CD4-positive, alpha-beta T cell treated with Interleukin-12 subunit alpha and Interleukin-12 subunit beta, for 1 hour (primary cell): ENCODE measurements at regions not wholly inside any gene's neighbourhood (a gene's known extent, or its start where the extent isn't known, plus 50 kb on each side); places are given as distances from the start of the nearest gene placed in this dataset.
"Not testable (repeated sequence)": the region's sequence is repeated elsewhere in the genome, so short reads cannot be mapped to it uniquely, and the experiment has no call there.

Source experiments
- DNase-seq: peaks from one replicate; pipeline ENCODE4 v3.0.0-alpha.2; 2020

DNA sequence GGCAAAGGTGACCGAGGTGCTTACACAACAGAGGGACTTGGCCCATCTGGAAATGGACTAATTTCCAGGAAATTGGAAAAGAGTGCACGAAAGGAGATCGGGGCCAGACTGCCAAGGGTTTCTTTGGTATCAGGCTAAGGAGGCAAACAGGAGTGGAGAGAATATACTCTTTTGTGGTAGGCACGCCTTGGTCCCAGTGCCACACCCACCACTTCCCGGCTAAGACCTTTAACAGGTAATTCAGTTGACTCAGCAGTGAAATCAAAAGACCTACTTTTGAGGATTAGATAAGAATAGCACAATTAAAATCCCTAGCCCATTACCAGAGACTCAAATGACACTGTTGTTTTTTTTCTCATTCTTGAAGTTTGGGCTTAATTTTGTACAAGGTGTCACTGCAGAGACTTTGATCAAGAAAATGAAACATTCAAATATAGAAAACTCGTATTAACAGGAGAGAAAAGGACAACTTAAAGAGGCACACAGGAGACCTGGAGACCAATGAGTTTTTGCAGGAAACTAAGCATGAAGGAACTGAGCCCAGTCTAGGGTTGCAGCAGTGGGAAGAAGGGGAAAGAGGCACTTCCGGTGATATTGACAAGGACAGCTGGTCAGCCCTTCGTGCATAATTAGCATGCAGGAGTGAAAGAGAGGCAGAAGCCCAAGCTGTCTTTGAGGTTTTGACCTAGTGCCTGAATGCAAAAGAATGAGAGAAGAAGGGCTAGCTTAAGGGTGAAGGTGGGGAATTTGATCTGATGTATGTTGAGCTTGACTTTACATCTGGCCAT, 265.5 kb upstream of the CCL2 start:
- no peak for DNase-seq

DNA sequence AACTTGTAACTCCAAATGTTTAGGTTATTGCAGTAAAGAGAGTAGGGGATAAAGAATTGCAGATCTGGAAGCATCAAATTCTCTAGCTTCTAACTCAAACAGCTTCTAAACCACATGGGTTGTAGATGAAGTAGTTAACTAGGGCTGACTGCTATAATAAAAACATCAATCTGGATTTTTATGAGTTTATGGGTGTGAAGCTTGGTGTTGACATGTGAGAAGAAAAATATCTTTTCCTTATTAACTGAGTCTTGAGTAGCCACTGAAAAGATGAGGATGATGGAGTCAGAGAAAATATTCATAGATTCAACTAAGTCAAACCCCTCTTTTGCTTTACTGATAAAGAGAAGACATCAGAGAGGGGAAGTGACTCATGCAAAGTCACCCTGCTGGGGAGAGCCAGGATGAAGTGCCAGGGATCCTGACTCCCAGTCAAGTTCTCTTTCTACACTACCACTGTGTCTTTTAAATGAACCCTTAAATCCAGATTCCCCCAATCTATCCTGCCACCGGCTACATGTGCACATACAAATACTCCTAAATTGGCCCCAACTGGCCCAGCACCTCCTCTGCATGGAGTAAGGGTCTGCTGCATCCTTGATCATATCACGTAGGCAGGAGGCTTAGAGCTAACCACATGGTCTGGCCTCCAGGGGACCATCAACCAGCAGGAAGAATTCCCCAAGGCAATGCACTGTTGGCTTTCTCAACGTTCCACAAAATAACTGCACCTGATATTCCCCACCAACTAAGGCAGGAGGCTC, 264.0 kb upstream of the CCL2 start:
- DNase-seq: no peak

DNA sequence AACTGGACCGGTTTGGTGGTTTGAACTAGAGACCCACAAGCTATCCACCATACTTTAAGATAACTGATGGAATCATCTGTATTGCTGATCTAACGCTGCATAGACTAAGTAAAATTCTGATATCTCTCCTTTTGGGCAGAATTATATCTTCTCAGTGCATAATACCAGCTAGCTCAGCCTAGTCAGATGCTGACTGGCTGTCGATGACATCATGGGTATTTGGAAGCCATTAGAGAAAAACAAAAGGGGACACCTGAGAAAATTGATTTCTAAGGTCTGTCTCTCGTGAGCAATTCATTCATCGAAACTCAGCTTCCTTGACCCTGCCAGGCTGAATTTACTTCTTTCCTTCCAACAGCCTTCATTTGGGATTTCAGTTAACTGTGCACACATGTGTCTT, 263.0 kb upstream of the CCL2 start:
- no peak for DNase-seq

DNA sequence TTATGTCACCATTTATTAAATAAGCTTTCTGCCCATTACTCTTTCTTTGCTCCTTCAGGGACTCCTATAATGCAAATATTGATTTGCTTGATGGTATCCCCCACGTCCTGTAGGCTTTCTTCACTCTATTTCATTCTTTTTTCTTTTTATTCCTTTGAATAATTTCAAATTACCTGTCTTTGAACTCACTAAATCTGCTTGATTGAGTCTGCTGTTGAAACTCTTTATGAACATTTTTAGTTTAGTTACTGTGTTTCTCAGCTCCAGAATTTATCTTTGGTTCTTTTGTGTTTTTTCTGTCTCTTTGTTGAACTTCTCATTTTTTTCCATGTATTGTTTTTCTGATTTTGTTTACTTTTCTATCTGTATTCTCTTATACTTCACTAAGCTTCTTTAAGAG, 254.4 kb upstream of the CCL2 start:
- no peak for DNase-seq

DNA sequence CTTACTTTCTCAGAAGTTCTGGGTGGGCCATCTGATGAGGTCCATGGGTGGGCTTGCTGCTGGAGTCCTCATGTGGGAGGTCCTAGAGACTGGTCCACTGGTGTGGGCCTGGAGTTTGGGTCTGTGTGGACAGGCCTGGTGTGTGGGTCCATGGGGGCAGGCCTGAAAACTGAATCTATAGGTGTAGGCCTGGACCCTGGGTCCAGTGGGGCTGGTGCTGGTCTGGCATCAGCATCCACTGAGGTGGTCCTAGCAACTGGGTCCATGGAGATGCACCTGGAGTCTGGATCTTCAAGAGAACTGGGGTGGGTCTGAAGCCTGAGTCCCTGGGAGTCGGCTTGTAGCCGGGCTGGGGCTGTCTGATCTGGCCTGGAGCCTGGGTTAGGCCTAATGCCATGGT, 253.8 kb upstream of the CCL2 start:
- no peak for DNase-seq

DNA sequence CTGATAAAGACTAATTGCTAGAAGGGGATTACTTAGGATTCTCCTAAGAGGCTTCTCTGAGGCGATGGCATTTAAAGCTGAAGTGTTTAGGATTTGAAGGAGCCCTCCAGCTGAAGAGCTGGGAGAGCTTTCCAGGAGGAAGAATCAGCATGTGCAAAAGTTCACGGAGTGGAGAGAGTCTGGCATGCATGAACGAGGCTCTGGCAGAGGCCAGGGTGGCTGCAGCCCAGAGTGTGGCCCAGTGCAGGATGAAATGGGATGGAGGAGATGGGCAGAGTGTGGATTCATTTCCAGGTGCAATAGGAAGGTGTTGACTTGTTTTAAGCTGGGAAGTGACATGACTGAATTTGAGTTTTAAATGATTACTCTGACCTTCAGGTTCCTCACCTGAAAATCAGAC, 249.0 kb upstream of the CCL2 start:
- no peak for DNase-seq

DNA sequence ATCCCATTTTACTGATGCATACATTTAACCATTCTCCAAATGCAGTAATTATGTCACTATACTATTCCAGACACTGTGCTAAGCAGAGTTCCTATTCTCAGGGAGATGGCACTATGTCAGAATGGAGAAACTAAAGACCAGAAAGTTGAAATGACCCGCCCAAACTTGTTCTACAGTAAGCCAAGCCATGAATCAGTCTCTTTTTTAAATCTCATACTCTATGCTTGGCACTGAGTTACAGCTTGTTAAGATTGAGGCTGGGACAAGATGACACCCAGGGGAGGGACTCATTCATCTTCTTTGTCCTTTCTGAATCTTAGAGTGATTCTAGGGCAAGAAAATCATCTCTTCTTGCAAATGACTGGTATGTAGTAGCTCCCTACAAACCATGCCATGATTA, 247.0 kb upstream of the CCL2 start:
- no peak for DNase-seq

DNA sequence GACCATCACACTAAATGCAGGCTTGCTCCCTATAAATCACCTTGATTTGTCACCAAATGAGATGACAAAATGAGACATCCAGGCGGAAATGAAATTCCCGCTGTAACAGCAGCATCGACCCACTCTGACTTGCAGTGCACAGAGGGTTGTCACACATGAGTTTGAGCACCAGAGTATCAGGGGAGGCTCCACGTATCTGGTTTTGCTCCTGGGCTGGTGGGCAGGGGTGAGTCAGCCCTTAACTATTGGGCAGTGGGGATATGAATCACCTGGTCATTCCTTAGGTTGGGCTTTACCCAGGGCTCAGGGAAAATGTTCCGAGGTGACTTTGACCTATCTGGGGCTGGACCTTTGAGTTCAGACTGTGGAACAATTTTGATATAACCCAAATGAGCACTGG, 245.2 kb upstream of the CCL2 start:
- no peak for DNase-seq

DNA sequence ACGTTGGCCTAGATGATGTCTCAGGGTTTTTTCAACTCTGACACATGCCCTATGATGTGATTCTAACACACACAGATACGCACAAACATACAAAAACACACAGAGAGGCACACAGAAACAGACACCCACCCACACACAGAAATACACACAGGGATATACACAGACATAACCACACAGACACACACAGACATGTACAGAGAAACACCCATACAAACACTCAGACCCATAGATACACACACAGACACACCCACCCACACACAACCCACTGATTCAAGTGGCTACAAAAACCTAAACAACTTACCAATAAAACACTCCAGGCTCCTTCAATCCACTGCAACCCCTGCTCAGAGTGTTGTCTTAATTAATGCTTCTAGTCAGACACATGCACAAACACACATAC, 244.6 kb upstream of the CCL2 start:
- DNase-seq: no peak

DNA sequence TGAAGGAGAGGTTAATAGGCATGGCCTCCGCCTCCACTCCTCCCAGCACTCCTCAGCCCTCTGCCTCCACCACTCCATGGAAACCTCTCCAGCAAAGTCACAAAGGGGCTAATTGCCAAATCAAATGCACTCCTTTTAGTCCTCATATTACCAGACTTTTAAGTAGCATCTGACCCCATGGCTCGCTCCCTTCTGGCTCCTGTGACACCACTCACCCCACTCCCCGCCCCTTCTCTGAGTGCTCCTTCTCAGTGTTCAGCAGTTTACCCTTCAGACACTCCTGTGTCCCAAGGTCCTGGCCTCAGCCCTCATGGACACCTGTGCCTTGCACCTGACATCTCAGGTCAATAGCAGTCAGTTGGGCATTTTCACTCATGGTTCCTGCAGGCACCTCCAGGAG, 243.5 kb upstream of the CCL2 start:
- no peak for DNase-seq

DNA sequence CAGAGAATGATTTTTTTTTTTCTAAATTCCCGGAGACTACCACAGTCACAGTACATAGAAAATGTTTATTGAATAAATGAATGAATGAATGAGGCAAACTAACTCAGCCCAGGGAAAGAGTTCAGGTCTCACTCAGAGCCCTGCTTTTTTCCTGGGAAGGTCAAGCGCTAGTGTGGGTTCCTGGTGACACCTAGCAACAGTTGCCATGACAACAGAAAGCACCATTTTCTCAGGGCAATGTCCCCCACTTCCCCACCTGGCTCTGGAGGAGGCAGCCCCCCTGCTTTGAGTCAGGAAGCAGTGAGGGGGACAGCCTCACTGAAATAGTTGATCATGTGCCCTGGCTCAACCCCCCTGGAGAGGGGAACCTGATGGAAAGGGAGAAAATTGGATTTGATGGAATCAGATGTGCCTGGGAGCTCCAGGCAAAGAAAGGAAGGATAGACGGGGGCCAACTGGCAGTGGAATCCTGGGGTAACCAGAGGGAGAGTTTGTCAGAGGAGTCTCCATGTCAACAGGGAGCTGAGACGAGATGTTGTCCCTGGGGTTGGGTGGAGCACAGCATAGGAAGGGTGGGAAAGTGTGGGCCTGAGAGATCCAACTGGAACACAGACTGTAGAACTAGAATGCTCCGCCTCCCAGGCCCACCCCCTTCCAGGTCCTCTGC, 242.2 kb upstream of the CCL2 start:
- DNase-seq: no peak

DNA sequence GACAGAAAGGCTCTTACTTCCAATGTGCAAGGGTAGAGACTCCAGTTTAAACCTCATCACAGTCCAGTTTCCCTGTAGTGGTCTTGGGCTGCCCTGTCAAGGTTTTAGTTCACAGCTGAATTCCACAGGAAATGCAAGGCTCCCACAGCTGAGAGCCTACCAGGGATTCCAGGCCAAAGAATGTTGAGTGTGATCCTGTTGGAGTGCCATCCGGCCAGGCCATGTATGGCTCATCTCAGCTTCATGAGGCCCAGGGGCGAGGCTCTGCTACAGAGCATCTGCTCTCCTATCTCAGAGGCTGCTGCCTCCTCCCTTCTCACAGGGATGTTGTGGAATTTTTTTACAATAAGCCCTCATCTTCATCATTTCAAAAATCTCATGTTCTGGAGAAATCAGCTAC, 239.8 kb upstream of the CCL2 start:
- no peak for DNase-seq

DNA sequence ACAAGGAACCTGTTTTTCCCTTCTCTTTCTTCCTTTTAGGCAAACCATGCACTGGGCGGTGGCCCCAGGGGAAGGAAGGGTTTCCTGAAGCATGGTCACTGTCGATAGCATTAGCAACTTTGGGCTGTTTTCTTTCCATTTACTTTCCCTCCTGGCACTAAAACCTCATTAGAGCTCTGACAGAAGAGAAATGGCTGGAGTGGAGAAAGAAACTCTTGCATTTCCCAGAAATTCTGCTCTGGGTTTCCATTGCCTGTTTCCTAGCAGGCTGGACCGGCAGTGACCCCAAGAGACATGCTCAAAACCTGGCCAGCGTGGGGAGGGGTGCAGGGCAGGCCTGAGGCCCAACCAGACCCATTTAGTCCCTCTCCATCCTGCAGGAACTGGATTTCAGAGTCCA, 230.7 kb upstream of the CCL2 start:
- no peak for DNase-seq

DNA sequence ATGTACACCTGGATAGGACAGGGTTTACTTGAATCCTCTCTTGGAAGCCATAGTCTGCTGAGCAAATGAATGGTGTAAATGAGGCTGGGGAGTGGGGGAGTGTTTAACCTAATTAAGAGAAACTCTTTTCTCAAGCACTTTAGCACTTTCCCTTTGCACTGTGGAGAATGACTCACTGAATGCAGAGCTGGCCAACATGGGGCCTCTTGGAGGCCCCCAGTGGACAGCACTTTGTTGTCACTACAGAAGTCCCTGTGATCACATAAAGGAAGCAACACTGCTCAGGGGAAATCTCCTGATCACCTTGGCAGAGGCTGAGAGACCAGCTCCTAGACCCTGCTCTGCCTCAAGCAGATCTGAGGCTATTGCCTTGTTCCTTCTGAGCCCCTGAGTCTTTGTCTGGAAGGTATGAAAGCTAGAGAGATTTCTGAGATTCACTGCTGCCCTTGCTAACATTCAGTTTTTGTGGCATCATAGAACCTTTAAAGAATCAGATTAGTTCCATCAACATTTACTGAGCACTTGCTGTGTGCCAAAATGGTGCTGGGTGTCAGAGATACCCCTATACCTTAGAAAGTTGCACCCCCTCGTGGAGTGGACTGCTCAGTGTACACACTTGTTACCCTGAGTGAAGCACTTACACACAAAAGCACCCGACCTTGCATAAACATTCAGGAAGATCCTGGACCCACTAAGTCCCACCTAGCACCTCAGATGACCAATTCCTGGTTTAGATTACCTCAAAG, 230.1 kb upstream of the CCL2 start:
- no peak for DNase-seq

DNA sequence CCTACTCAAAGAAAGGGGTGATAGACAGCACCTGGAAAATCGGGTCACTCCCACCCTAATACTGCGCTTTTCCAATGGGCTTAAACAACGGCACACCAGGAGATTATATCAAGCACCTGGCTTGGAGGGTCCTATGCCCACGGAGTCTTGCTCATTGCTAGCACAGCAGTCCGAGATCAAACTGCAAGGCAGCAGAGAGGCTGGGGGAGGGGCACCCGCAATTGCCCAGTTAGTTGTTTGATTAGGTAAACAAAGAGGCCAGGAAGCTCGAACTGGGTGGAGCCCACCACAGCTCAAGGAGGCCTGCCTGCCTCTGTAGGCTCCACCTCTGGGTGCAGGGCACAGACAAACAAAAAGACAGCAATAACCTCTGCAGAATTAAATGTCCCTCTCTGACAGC, 224.5 kb upstream of the CCL2 start:
- not testable (repeated sequence) for DNase-seq

DNA sequence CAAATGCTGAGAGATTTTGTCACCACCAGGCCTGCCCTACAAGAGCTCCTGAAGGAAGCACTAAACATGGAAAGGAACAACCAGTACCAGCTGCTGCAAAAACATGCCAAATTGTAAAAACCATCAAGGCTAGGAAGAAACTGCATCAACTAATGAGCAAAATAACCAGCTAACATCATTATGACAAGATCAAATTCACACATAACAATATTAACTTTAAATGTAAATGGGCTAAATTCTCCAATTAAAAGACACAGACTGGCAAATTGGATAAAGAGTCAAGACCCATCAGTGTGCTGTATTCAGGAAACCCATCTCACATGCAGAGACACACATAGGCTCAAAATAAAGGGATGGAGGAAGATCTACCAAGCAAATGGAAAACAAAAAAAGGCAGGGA, 222.8 kb upstream of the CCL2 start:
- not testable (repeated sequence) for DNase-seq

DNA sequence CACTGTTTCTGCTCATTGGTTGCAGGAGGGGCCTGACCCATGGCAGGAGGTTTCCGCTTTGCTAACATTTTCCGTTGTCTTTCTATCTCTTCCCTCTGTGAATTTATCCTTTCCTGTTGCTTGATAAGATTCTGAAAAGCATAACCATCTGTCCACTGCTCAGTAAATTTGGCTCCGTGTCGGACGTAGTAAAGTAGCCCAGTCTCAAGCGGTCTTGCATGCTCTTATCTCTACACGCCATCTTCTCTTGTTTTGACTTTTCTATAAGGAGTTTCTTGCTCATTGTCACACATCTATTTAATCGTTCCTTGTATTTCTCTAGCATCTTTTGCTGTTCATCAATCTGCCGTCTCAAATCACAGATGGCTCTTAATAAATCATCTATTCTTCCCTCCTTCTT, 216.3 kb upstream of the CCL2 start:
- DNase-seq: not testable (repeated sequence)

DNA sequence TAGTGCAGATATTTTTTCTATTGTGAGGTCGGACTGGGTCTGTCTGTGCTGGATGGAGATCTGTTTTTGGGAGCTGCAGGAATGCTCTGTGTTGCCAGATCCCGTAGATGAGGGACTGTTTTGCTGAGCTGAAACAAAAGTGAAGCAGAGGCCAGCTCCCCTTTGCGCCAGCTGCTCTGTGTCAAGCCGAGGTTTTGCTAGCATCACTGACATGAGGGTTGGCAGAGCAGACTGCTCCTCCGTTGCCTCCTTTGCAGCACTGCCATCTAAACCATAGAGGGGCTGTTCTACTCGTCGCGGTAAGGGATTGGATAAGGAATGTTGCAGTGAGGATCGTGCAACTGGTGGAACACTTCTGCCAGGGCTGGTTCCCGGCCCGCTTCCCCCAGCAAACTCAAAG, 215.9 kb upstream of the CCL2 start:
- DNase-seq: not testable (repeated sequence)

DNA sequence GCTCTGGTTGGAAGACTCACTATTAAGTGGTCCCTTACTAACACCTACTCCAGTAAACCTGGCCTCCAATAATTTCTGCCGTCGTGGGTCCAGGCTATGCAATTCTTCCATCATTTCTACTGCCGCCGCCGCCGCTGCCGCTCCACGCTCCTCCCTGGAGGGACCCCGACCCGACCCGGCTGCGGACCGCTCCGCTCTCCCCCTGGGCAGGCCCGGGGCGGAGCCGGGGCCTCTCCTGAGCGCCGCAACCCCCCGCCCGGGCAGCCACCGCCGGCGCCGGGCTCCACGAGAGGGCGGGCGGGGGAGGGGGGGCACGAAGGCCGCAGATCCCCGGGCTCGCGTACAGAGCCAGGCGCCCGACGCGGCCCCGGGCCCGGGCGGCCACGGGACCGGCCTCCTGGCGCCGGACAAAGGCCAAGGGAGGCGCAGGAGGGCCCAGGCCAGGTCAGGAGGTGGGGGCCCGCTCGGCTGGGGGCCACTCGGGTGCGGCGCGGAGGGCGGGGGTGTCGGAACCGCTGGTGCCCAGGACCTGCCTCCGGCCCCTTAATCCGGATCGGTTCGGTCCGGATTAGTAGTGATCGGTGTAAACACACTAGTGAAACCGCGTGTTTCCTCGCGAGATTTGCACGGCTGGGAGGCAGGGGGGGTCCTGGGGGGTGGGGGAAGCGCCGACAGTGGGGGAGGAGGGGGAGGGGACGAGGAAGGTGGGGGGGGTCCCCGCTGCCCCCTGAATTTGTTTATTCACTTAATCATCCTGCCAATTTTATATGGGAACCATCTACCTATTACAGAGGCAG, 215.1 kb upstream of the CCL2 start:
- peak; percentile 50 for DNase-seq

DNA sequence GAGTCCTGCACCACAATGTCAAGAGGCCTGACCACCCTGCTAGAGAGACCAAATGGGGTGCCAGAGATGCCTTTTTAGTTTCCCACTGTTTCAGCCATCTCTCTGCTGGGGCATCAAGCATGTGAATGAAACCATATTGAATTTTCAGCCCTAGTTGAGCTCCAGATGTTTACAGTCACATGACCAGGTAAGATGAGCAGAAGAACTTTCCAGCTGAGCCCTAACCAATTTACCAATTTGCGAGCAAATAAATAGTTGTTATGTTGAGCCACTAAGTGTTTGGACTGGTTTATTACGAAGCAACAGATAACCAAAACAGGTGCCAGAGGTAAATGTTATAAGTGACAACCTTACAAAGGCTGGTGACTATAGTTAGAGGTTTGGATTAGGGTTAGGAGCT, 209.1 kb upstream of the CCL2 start:
- no peak for DNase-seq

DNA sequence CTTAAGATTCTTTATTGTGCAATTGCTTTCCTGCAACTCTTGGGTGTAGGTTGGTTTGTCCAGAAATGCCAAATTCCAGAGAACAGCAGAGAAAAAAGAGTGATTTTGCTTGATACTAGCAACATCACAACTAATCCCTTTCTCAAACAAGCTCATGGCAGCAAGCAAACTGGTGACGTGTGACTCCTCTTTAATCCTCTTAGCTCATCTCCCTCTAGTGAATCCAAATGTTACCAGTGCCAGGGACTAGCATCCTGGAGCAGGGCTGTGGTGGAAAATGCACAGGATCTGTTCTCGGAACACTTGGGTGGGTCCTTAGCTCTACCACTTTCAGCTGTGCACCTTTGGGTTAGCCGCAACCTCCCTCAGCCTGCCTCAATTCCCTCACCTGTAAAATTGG, 204.0 kb upstream of the CCL2 start:
- no peak for DNase-seq

DNA sequence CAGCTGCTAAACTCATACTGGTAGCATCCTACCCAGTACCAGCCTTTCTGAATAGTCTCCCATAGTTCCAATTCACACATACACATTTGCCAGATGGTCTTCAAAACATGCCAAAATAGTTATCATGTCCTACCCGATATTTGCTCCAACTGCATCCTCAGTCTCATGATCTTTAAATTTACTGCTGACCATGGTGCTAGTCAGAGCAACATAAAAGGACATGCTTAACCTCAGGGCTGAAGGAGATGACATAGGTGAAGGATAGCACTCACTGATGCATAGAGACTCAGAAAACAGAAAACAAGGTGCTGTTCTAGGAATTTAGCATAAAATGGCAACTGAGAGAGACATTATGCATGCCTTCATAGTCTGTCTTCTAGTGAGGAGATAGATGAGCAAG, 200.6 kb upstream of the CCL2 start:
- no peak for DNase-seq

DNA sequence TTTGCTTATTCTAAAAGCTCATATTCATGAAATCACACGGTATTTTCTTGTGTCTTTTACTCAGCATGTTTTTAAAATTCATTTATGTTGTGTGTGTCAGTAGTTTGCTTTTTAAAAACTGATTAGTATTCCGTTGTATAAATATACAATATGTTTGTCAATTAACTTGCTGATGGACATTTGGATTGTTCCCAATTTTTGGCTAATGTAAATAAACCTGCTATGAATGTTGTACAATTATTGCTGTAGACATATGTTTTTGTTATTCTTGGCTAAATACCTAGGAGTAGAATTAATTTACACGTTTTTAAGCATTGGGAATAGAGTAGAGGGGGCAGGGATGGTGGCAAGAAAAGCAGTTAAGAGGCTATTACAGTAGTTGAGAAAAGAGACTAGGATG, 199.5 kb upstream of the CCL2 start:
- DNase-seq: no peak
